GM18511 (cell line): ENCODE measurements at regions not wholly inside any gene's neighbourhood (a gene's known extent, or its start where the extent isn't known, plus 50 kb on each side); places are given as distances from the start of the nearest gene placed in this dataset.
"Not testable (repeated sequence)": the region's sequence is repeated elsewhere in the genome, so short reads cannot be mapped to it uniquely, and the experiment has no call there.

Experiments
- ATAC-seq: cut with Tn5 transposase; IDR thresholded peaks from one replicate; pipeline ENCODE4 v1.9.1; 2021; ENCODE audit warnings: mild to moderate bottlenecking, moderate library complexity; ENCODE audit not compliant: unreplicated experiment

GRCh38 chr7:15143936-15144335 is 241.4 kb upstream of the DGKB start:
- ATAC-seq = no peak

GRCh38 chr7:15143121-15143520 is 240.6 kb upstream of the DGKB start:
- no peak for ATAC-seq

GRCh38 chr7:15140431-15140830 is 237.9 kb upstream of the DGKB start:
- ATAC-seq = no peak

GRCh38 chr7:15131661-15132060 is 229.1 kb upstream of the DGKB start:
- no peak for ATAC-seq

GRCh38 chr7:15130666-15131541 is 228.4 kb upstream of the DGKB start:
- no peak for ATAC-seq

- ATAC-seq = no peak
Observed at GRCh38 chr7:15128716-15129115, 226.2 kb upstream of the DGKB start.

- not testable (repeated sequence) for ATAC-seq
Observed at GRCh38 chr7:15126653-15127052, 224.1 kb upstream of the DGKB start.

GRCh38 chr7:15123901-15124300 is 221.3 kb upstream of the DGKB start:
- no peak for ATAC-seq

GRCh38 chr7:15113752-15114151 is 211.2 kb upstream of the DGKB start:
- no peak for ATAC-seq

- ATAC-seq = no peak
Observed at GRCh38 chr7:15105711-15106110, 203.2 kb upstream of the DGKB start.

- ATAC-seq = no peak
Observed at GRCh38 chr7:15104411-15105092, 202.0 kb upstream of the DGKB start.

GRCh38 chr7:15099074-15099473 is 196.5 kb upstream of the DGKB start:
- no peak for ATAC-seq

GRCh38 chr7:15096853-15097252 is 194.3 kb upstream of the DGKB start:
- ATAC-seq = no peak

GRCh38 chr7:15094989-15095388 is 192.4 kb upstream of the DGKB start:
- no peak for ATAC-seq

- no peak for ATAC-seq
Observed at GRCh38 chr7:15087771-15088170, 185.2 kb upstream of the DGKB start.

GRCh38 chr7:15086862-15087261 is 184.3 kb upstream of the DGKB start:
- no peak for ATAC-seq

GRCh38 chr7:15086131-15086611 is 183.6 kb upstream of the DGKB start:
- ATAC-seq = no peak

- ATAC-seq = no peak
Observed at GRCh38 chr7:15085366-15085765, 182.8 kb upstream of the DGKB start.

GRCh38 chr7:15084368-15084767 is 181.8 kb upstream of the DGKB start:
- ATAC-seq = no peak

GRCh38 chr7:15081891-15082290 is 179.3 kb upstream of the DGKB start:
- ATAC-seq = no peak

- ATAC-seq = no peak
Observed at GRCh38 chr7:15073301-15073700, 170.8 kb upstream of the DGKB start.

GRCh38 chr7:15068324-15068723 is 165.8 kb upstream of the DGKB start:
- no peak for ATAC-seq
